ENCODE measurements at regions not wholly inside any gene's neighbourhood (a gene's known extent, or its start where the extent isn't known, plus 50 kb on each side); places are given as distances from the start of the nearest gene placed in this dataset.

DNA sequence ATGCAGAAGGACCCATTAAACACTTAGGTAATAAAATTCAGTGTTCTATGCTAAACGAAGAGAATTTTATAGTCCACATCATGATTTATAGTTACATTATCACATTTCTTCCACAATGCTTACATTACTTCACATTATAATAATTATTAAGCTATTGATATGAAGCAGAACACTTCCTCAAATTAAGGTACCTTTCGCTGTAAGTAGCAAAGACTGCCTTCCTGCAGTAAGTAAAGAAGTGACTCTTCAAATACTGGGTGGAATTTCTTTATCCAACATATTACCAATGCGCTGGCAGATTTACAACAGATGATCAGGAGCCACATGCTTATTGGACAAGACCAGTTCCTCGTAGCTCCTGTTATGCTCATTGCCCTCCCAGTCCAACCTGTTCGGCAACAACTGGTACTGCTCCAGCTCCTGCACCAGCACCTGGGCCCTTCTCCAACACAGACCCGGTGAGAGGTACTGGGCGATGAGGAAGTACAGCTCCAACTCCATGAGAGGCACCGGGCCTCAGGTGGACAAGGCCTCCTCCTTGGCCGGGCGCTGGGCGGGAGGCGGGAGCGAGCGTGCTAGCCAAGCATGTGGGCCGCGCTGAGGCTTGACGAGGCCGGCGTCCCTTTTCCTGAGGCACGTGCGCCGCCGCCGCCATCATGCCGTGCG lies 210.7 kb upstream of the ATP2B1 start:
- no peak for DNase-seq (ENCODE audit: low read depth)

GRCh38 chr12:89918172-89918846 lies 209.7 kb upstream of the ATP2B1 start:
- DNase-seq (ENCODE audit: low read depth), result no peak

GRCh38 chr12:89909753-89910152 lies 201.1 kb upstream of the ATP2B1 start:
- DNase-seq (ENCODE audit: low read depth), result no peak

DNA sequence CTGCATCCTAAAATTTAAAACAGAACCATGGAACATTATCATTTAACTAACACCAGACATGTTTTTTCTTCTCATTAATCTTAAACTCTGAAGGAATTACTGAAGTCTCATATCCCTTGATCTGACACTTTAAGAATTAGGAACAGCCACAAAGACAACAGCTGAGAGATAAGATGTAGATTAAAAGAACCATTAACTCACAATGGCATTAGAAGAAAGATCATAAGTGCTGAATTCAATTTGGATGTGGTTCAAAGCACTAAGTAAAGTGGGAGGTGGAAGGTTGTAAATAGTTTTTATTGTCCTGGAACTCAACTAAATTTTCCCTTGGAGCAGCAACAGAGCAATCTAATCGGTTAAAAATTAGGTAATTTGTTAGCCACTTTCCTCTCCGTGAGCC lies 199.0 kb upstream of the ATP2B1 start:
- DNase-seq (ENCODE audit: low read depth), result no peak

DNA sequence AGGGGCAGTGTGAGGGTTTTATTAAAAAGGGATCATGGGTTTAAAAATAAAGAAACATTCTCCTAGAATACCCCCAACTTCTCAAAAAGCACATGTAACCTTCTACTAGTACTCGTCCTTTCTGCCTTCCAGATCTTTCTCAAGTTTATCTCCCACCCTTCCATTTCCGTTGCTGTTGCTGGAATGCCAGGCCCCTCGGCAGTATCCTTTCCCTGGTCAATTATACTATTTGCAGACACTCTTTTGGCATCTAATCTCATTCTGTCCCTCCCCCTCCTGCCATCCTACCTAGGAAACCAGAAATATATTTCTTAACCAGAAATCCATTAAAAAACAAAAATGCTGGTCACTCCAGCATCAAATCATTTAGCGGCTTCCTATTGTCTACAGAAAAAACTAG lies 198.2 kb upstream of the ATP2B1 start:
- DNase-seq (ENCODE audit: low read depth), result no peak

GRCh38 chr12:89906178-89906577 lies 197.5 kb upstream of the ATP2B1 start:
- DNase-seq (ENCODE audit: low read depth), result no peak

GRCh38 chr12:89901906-89902642 lies 193.4 kb upstream of the ATP2B1 start:
- no peak for DNase-seq (ENCODE audit: low read depth)

GRCh38 chr12:89901319-89901718 lies 192.7 kb upstream of the ATP2B1 start:
- no peak for DNase-seq (ENCODE audit: low read depth)

DNA sequence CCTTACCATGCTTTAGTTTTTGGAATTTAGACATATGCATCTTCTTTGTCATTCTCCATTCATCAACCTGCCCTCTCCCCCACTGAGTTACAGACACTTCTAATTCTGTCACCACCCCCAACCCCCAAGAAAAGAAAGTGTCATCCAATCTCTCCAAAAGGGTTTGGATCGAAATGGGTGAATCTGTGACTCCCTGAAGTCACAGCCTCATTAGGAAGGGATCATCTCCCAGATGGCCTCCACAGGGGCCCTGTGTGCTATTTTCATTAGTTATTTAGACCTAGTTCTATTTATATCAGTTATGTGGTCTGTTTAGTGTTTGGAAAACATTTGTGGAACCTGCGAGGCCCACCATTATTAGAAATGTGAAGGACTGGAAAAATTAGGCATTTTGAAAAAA lies 191.0 kb upstream of the ATP2B1 start:
- no peak for DNase-seq (ENCODE audit: low read depth)

DNA sequence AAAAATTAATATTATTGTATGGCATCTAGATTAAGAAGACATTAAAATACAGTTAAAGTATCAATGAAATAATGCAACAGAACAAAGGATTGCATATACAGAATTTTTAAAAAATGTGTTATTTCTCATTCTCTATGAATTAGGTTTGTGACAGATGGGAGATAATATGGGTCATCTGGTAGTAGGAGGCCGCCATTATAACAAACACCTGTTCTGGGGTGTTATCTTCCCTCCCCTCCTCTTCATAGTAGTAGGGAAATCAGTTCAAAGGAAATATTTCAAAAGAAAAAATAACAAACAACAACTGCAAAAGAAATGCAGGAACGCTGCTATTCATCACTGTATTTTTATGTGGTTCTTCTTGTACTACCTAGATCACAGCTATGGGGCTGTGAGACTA lies 187.0 kb upstream of the ATP2B1 start:
- no peak for DNase-seq (ENCODE audit: low read depth)

DNA sequence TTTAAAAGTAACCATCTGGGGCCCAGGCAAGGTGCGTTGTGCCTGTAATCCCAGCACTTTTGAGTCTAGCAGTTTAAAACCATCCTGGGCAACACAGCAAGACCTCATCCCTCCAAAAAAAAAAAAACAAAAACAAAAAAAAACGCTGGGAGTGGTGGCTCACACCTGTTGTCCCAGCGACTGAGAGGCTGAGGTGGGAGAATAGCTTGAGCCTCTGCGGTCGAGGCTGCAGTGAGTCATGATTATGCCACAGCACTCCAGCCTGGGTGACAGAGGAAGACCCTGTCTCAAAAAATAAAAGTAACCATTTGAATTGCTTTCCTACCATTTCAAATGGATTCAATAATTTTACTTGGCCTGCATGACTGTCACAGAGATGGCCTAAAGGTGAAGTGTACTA lies 186.5 kb upstream of the ATP2B1 start:
- DNase-seq (ENCODE audit: low read depth), result no peak

DNA sequence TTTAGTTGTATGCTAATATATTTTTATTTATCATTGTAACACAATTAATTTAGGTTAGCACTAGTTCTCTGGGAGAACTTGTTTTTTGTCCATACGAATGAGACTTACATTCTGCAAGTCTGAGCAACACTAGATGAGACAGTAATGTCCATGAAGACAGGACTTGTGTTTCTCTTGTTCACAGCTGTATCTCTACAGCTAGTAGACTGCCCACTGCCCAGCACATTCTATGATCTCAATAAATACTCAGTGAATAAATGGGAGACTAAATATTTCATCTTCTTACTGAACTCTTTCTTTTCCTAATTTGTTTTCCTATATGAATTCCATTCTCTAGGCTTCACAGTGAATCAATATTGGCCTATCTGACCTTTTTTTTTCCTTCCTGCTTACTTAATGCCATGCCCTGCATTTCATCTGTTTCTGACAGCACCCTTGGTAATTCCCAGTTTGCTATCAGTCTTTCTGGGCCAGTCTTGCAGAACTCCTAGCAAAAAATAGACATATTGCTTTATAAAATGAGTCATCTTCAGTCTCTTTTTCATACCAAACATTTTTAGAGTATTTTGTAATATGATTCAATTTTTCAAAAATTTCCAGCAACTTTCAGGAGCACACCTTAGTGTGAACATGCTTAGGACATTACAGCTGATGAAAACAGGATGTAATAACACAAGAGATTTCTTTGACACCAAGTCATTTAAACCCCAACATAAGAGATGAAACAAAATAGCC lies 185.5 kb upstream of the ATP2B1 start:
- DNase-seq (ENCODE audit: low read depth), result no peak

DNA sequence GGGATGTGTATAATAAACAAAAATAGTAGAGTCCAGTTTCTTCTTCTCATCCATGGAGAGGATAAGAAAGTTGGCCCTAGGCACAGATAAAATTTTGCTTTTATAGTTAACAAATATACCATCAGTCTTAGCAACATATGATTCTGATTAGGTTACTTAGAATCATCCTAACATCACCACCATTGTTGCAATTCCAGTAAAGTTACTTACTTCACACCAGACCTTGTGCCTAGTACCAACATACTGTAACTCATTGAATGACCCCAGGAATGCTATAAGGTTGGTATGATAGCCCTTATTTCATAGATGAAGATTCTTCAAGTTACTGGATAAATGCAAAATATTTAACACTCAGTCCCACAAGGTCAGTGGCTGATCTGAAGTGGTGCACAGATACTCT lies 183.8 kb upstream of the ATP2B1 start:
- DNase-seq (ENCODE audit: low read depth), result no peak

DNA sequence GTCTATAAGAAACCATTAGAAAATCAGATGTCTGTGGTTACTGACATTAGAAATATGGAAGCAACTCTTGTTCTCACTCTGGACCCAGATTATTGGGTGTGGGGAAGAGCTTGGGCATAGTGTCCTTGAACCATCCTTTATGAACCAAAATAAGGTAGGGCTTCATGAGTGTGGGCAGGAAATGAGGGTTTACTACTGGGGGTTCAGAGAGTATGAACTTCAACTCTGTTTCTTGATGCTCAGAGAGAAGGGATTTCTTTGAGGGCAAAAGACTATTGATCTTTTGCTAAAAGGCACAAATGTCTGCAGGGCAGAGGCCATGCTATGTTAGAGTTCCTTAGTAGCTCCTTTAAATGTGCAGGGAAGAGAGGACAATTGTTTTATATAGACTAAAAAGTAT lies 183.3 kb upstream of the ATP2B1 start:
- no peak for DNase-seq (ENCODE audit: low read depth)

DNA sequence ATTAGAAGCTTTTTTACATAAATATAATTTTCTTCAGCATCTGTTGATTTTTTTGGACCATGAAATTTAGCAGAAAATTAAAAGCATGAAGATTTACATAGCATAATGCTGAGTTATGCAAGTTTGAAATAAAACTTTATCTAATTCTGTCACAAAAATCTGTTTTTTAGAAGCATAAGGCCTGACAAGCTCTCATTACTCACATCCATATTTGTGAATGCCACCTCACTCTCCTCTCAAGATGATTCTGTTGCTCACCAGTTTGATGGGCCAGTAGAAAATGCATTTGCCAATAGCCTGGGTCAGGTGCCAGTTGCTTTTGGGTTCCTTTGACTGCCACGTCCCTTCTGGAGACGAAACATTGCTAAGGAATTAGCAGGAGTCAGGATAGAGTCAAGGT lies 181.5 kb upstream of the ATP2B1 start:
- DNase-seq (ENCODE audit: low read depth), result no peak

GRCh38 chr12:89889062-89889461 lies 180.4 kb upstream of the ATP2B1 start:
- DNase-seq (ENCODE audit: low read depth), result no peak

- DNase-seq (ENCODE audit: low read depth), result no peak
These were observed 176.3 kb upstream of the ATP2B1 start for GRCh38 chr12:89884952-89885351.

- DNase-seq (ENCODE audit: low read depth), result no peak
These were observed 175.8 kb upstream of the ATP2B1 start for GRCh38 chr12:89884416-89884898.

- DNase-seq (ENCODE audit: low read depth), result no peak
These were observed 175.2 kb upstream of the ATP2B1 start for GRCh38 chr12:89883630-89884389.

DNA sequence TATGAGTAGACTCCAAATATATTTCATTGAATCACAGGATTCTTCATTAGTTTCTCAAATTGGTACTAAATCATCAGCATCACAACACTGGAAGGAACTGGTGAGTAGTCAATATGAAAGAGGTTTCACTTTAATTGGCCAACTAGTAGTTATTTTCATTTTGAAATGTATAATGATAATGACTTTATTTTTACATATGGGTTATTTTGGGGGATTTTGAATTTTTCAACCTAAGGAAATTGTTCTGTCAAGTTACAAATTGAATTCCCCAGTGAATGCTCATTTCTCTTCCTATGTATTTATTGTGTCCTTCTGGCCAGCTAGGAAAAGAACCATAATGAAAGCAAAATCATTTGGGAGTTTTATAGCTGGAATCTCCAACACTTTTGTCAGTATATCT lies 174.2 kb upstream of the ATP2B1 start:
- no peak for DNase-seq (ENCODE audit: low read depth)

GRCh38 chr12:89882050-89882449 lies 173.4 kb upstream of the ATP2B1 start:
- DNase-seq (ENCODE audit: low read depth), result no peak

Data from non-pigmented ciliary epithelial cell (primary cell).